Endothelial cell of umbilical vein (primary cell): ENCODE measurements at regions not wholly inside any gene's neighbourhood (a gene's known extent, or its start where the extent isn't known, plus 50 kb on each side); places are given as distances from the start of the nearest gene placed in this dataset.

ENCODE experiments used
- BruUV-seq: library from RNA; stranded (reverse); fragments of 400-500 nt; replicated peaks from 2 replicates; lab custom pipeline; 2021; lab: Mats Ljungman, UMichigan
- CTCF ChIA-PET: fragments of 300-600, 350-600 bp; sonication (Branson Sonifier 250); formaldehyde crosslinking; loops from one replicate; lab custom pipeline; 2021; ENCODE audit warnings: antibody characterized with exemption, inconsistent platforms; lab: Charles Lee
- POLR2A ChIA-PET: fragments of 300-600, 350-600 bp; sonication (Branson Sonifier 250); formaldehyde crosslinking; loops from one replicate; lab custom pipeline; 2021; ENCODE audit warnings: antibody characterized with exemption, inconsistent platforms; lab: Charles Lee
- DNase-seq: peaks from one replicate; pipeline ENCODE4 v3.0.0-alpha.2; 2011; ENCODE audit warnings: low read depth, low spot score
- FAIRE-seq: peaks from 2 replicates; lab custom pipeline; 2011; peaks lifted over from hg19 to GRCh38; lab: Jason Lieb, UNC
- H2AFZ ChIP-seq: 2 replicates; pipeline ENCODE4 v1.6.0; 2012; ENCODE audit warnings: low read depth, low read length, control low read depth, inconsistent platforms
- H3K27ac ChIP-seq: 2 replicates; pipeline ENCODE4 v1.5.1; 2011; ENCODE audit warnings: low read depth, mild to moderate bottlenecking, control low read depth, low read length, moderate library complexity; ENCODE audit not compliant: insufficient read depth
- H3K27me3 ChIP-seq, 2 experiments: 2 replicates each; pipeline versions ENCODE4 v1.6.0 to v1.6.1; 2011; ENCODE audit warnings: low read length in 2 of 2, mixed read lengths in 1 of 2; ENCODE audit not compliant: control insufficient read depth in 2 of 2, insufficient read depth in 2 of 2
- H3K36me3 ChIP-seq, 2 experiments: 2 replicates in 1 of 2; 3 replicates in 1 of 2; pipeline ENCODE4 v1.5.1; 2011; ENCODE audit warnings: low read length in 2 of 2, mild to moderate bottlenecking in 1 of 2, moderate library complexity in 1 of 2; ENCODE audit not compliant: control insufficient read depth in 2 of 2, insufficient read depth in 2 of 2; ENCODE audit errors: extremely low read depth in 1 of 2
- H3K4me1 ChIP-seq: 3 replicates; pipeline ENCODE4 v1.5.1; 2011; ENCODE audit warnings: mild to moderate bottlenecking, low read length; ENCODE audit not compliant: control insufficient read depth, insufficient read depth; ENCODE audit errors: extremely low read depth
- H3K4me2 ChIP-seq: 2 replicates; pipeline ENCODE4 v1.6.1; 2011; ENCODE audit warnings: low read length, control low read depth, mixed read lengths; ENCODE audit not compliant: insufficient read depth
- H3K4me3 ChIP-seq, 3 experiments: fragments of 200-600 bp in 1 of 3; sonication (generic), shearing (Covaris generic) in 1 of 3; replicated peaks in 1 of 3; 2 replicates each; pipeline ENCODE4 v1.5.1; 2011 to 2016; ENCODE audit warnings: control low read depth in 3 of 3, low read length in 3 of 3, mild to moderate bottlenecking in 2 of 3, inconsistent platforms in 1 of 3, low read depth in 1 of 3, moderate library complexity in 1 of 3; ENCODE audit not compliant: insufficient read depth in 1 of 3
- H3K79me2 ChIP-seq: 2 replicates; pipeline ENCODE4 v1.6.0; 2012; ENCODE audit warnings: low read length, inconsistent platforms; ENCODE audit not compliant: control insufficient read depth, insufficient read depth
- H3K9ac ChIP-seq: replicated peaks from 2 replicates; pipeline ENCODE3; 2011; ENCODE audit warnings: low read length, control low read depth; ENCODE audit not compliant: insufficient read depth; ENCODE audit errors: extremely low read depth
- H3K9me1 ChIP-seq: replicated peaks from 3 replicates; pipeline ENCODE4 v1.6.0; 2011; ENCODE audit warnings: mild to moderate bottlenecking, low read length; ENCODE audit not compliant: control insufficient read depth, insufficient read depth; ENCODE audit errors: extremely low read depth
- H3K9me3 ChIP-seq: replicated peaks from 2 replicates; pipeline ENCODE4 v1.5.1; 2012; ENCODE audit warnings: low read length, inconsistent platforms; ENCODE audit not compliant: control insufficient read depth, insufficient read depth
- H4K20me1 ChIP-seq: replicated peaks from 2 replicates; pipeline ENCODE3; 2011; ENCODE audit warnings: mild to moderate bottlenecking, low read length; ENCODE audit not compliant: control insufficient read depth, insufficient read depth; ENCODE audit errors: extremely low read depth
- CTCF ChIP-seq, 2 donors: IDR thresholded peaks; 1 replicate in 1 of 2; 2 replicates in 1 of 2; pipeline ENCODE4 v1.5.1; 2011; ENCODE audit warnings: low read length in 2 of 2, mild to moderate bottlenecking in 2 of 2, moderate library complexity in 2 of 2, control low read depth in 1 of 2, inconsistent platforms in 1 of 2, low read depth in 1 of 2; ENCODE audit not compliant: insufficient read depth in 1 of 2; ENCODE audit errors: extremely low read depth in 1 of 2
- EZH2 ChIP-seq: IDR thresholded peaks from 2 replicates; pipeline ENCODE4 v1.6.1; 2012; ENCODE audit warnings: borderline replicate concordance, low read depth, mild to moderate bottlenecking, moderate library complexity, low read length, inconsistent platforms; ENCODE audit not compliant: severe bottlenecking
- FOS ChIP-seq: IDR thresholded peaks from 2 replicates; pipeline ENCODE4 v1.6.1; 2011; ENCODE audit warnings: mild to moderate bottlenecking, low read length, moderate library complexity, borderline replicate concordance; ENCODE audit not compliant: insufficient read depth
- GATA2 ChIP-seq: IDR thresholded peaks from 2 replicates; pipeline ENCODE4 v1.7.0; 2011; ENCODE audit warnings: low read depth, mild to moderate bottlenecking, moderate library complexity, mixed read lengths, low read length; ENCODE audit not compliant: insufficient read length, insufficient read depth
- MAX ChIP-seq: IDR thresholded peaks from 2 replicates; pipeline ENCODE4 v1.6.1; 2011; ENCODE audit not compliant: insufficient read depth, insufficient read length
- MYC ChIP-seq: IDR thresholded peaks from one replicate; pipeline ENCODE4 v1.6.1; 2011; ENCODE audit warnings: mild to moderate bottlenecking, low read depth, low read length
- POLR2A ChIP-seq: IDR thresholded peaks from 2 replicates; pipeline ENCODE4 v1.6.1; 2012; ENCODE audit warnings: low read depth, mild to moderate bottlenecking, control low read depth, low read length
- POLR2AphosphoS5 ChIP-seq: IDR thresholded peaks from 2 replicates; pipeline ENCODE4 v1.6.1; 2012; ENCODE audit warnings: low read depth, mild to moderate bottlenecking, control low read depth, low read length, moderate library complexity; ENCODE audit not compliant: insufficient read depth
- dilution Hi-C: fragments of 300-500 bp; cut with MboI; formaldehyde crosslinking; loops from one replicate; pipeline ENCODE4 v1.15.0; 2019; ENCODE audit warnings: low sequenced_read_pairs; ENCODE audit not compliant: extremely low pct_ligation_motif_present
- intact Hi-C: fragments of 100-400 bp; cut with micrococcal nuclease; formaldehyde crosslinking; loops from one replicate; pipeline ENCODE4 v1.10.0; 2022

GRCh38 chr7:98711945-98712344 is 94.9 kb downstream of the NPTX2 start:
- no peak for FAIRE-seq
- Histone ChIP-seq H3K4me3 (no peak overlapping the region), H3K9ac (no peak overlapping the region), H3K79me2 (no peaks in the 10 kb centered on the region), H3K36me3 (no peaks in the 10 kb centered on the region), H3K4me1 (no peaks in the 10 kb centered on the region), H3K9me1 (no peaks in the 10 kb centered on the region), H3K27me3 (no peaks in the 10 kb centered on the region), H3K27ac (no peak overlapping the region), H2AFZ (no peak overlapping the region), H3K9me3 (no peaks in the 10 kb centered on the region), H3K4me2 (no peak overlapping the region), H4K20me1 (no peaks in the 10 kb centered on the region)
- no peak for TF ChIP-seq POLR2AphosphoS5
- TF ChIP-seq POLR2A, result no peak
- no peak for TF ChIP-seq GATA2
- no peak for TF ChIP-seq MAX
- no TSS peak for BruUV-seq
- dilution Hi-C loops, result no loop called here
- CTCF ChIA-PET, result no interaction called here
- no peak for DNase-seq
- intact Hi-C loops, result no loop called here
- POLR2A ChIA-PET, result no interaction called here

- no peak overlapping the region for H2AFZ ChIP-seq
- H3K27ac ChIP-seq, result no peak overlapping the region
- H3K4me1 ChIP-seq, result no peaks in the 10 kb centered on the region
- no peaks in the 10 kb centered on the region for H3K36me3 ChIP-seq
- no peaks in the 10 kb centered on the region for H4K20me1 ChIP-seq
- no peak for TF ChIP-seq CTCF (IDR thresholded peaks at IDR 0.05; ENCODE audit: extremely low read depth in 1 of 2, insufficient read depth in 1 of 2, low read depth in 1 of 2, low read length in 2 of 2)
- no peak for TF ChIP-seq POLR2AphosphoS5
- no peak for TF ChIP-seq FOS
- TF ChIP-seq MYC, result no peak
- no peak for TF ChIP-seq EZH2
- no peak for TF ChIP-seq MAX
- dilution Hi-C loops, result no loop called here
- H3K27me3 ChIP-seq, result no peaks in the 10 kb centered on the region
- FAIRE-seq, result no peak
- no peak overlapping the region for H3K4me3 ChIP-seq
- peak overlapping the region; percentile 11 for H3K4me2 ChIP-seq
- no peak for DNase-seq
- no peaks in the 10 kb centered on the region for H3K9me3 ChIP-seq
- ChIA-PET CTCF (interaction anchor here (1.0 to 1.1 kb wide), 2 partner anchors 33 to 394 kb away, joined by 3 to 4 read pairs; no protein-coding TSS in a partner anchor), POLR2A (no interaction called here)
- no TSS peak for BruUV-seq
- intact Hi-C loops, result no loop called here
- H3K79me2 ChIP-seq, result no peaks in the 10 kb centered on the region
- H3K9me1 ChIP-seq, result no peaks in the 10 kb centered on the region
- no peak overlapping the region for H3K9ac ChIP-seq
These were observed 96.2 kb downstream of the NPTX2 start for GRCh38 chr7:98713165-98713810.
